Esophagus muscularis mucosa (tissue), 3 donors: ENCODE measurements at regions not wholly inside any gene's neighbourhood (a gene's known extent, or its start where the extent isn't known, plus 50 kb on each side); places are given as distances from the start of the nearest gene placed in this dataset.

Experiments used
- POLR2A ChIP-seq: fragments of 450-650 bp; IDR thresholded peaks from one replicate; pipeline ENCODE4 v1.6.1; 2017; ENCODE audit warnings: antibody characterized with exemption, moderate library complexity, mild to moderate bottlenecking, low read depth
- TF ChIP-seq, protein P1 (sequence below), 3 experiments: fragments of 200-600 bp in 2 of 3; fragments of 450-650 bp in 1 of 3; sonication (generic) in 2 of 3; IDR thresholded peaks; one replicate each; pipeline ENCODE4 v1.5.1; 2017 to 2019; ENCODE audit warnings: antibody characterized with exemption in 3 of 3, mild to moderate bottlenecking in 2 of 3, moderate library complexity in 1 of 3

DNA sequence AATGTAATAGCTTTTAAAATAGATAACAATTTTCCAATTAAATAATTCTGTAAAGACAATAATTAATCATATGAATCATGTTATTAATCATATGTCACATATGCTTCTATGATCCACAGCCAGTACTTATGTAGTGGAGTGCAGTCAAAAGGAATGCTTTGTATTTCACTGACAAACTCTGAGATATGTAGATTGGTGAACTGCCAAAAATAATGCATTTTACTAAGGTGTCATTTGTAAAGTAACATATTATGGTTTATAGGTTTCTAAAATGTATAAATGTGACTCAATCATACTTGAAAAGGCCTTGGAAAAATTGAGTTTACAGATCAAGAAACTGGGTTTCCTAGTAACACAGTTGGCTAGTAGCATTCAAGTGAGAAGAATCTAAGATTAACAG is 93.8 kb upstream of the KCNH7 start:
- no peak for TF ChIP-seq POLR2A
- TF ChIP-seq, protein P1, sequence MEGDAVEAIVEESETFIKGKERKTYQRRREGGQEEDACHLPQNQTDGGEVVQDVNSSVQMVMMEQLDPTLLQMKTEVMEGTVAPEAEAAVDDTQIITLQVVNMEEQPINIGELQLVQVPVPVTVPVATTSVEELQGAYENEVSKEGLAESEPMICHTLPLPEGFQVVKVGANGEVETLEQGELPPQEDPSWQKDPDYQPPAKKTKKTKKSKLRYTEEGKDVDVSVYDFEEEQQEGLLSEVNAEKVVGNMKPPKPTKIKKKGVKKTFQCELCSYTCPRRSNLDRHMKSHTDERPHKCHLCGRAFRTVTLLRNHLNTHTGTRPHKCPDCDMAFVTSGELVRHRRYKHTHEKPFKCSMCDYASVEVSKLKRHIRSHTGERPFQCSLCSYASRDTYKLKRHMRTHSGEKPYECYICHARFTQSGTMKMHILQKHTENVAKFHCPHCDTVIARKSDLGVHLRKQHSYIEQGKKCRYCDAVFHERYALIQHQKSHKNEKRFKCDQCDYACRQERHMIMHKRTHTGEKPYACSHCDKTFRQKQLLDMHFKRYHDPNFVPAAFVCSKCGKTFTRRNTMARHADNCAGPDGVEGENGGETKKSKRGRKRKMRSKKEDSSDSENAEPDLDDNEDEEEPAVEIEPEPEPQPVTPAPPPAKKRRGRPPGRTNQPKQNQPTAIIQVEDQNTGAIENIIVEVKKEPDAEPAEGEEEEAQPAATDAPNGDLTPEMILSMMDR (IDR thresholded peaks at IDR 0.05), result no peak
